Smooth muscle cell (in vitro differentiated cells): ENCODE measurements at regions not wholly inside any gene's neighbourhood (a gene's known extent, or its start where the extent isn't known, plus 50 kb on each side); places are given as distances from the start of the nearest gene placed in this dataset.

Source experiments
- DNase-seq: peaks from one replicate; lab custom pipeline; 2025; ENCODE audit not compliant: unreplicated experiment; lab: John Stamatoyannopoulos, UW
- H2AFZ ChIP-seq: fragments of 200-600 bp; sonication (generic); 2 replicates; pipeline ENCODE4 v1.6.0; 2016; ENCODE audit warnings: antibody characterized with exemption, low read depth, mild to moderate bottlenecking
- H3F3A ChIP-seq: fragments of 200-600 bp; sonication (generic); 2 replicates; pipeline ENCODE4 v1.6.0; 2017; ENCODE audit warnings: antibody characterized with exemption, low read depth
- H3K27ac ChIP-seq: fragments of 200-600 bp; sonication (generic); 2 replicates; pipeline ENCODE4 v1.5.1; 2016; ENCODE audit warnings: low read depth, mild to moderate bottlenecking
- H3K27me3 ChIP-seq: fragments of 200-600 bp; sonication (generic); 2 replicates; pipeline ENCODE4 v1.6.1; 2016; ENCODE audit warnings: low read depth, mild to moderate bottlenecking
- H3K36me3 ChIP-seq: fragments of 200-600 bp; sonication (generic); 2 replicates; pipeline ENCODE4 v1.5.1; 2016; ENCODE audit warnings: low read depth
- H3K4me1 ChIP-seq: fragments of 200-600 bp; sonication (generic); 2 replicates; pipeline ENCODE4 v1.5.1; 2016; ENCODE audit warnings: low read depth
- H3K4me2 ChIP-seq: fragments of 200-600 bp; sonication (generic); 2 replicates; pipeline ENCODE4 v1.6.0; 2016; ENCODE audit warnings: mild to moderate bottlenecking
- H3K4me3 ChIP-seq: fragments of 200-600 bp; sonication (generic); 2 replicates; pipeline ENCODE4 v1.5.1; 2016; ENCODE audit warnings: mild to moderate bottlenecking
- H3K79me2 ChIP-seq: fragments of 200-600 bp; sonication (generic); 2 replicates; pipeline ENCODE4 v1.6.0; 2016; ENCODE audit warnings: low read depth, mild to moderate bottlenecking
- H3K9ac ChIP-seq: fragments of 200-600 bp; sonication (generic); 2 replicates; pipeline ENCODE4 v1.6.0; 2016; ENCODE audit warnings: low read depth
- H3K9me3 ChIP-seq: fragments of 200-600 bp; sonication (generic); replicated peaks from 2 replicates; pipeline ENCODE4 v1.5.1; 2016; ENCODE audit warnings: low read depth
- H4K20me1 ChIP-seq: fragments of 200-600 bp; sonication (generic); 2 replicates; pipeline ENCODE4 v1.6.0; 2016; ENCODE audit warnings: low read depth
- WGBS: methylation state at CpG from one replicate; pipeline ENCODE4 v1.1.7; 2016; ENCODE audit warnings: low lambda C conversion rate; 5-methylcytosine and 5-hydroxymethylcytosine counted together
- TF ChIP-seq, protein P1 (sequence below): fragments of 200-600 bp; sonication (generic); IDR thresholded peaks from 2 replicates; pipeline ENCODE4 v1.5.1; 2017; ENCODE audit warnings: borderline replicate concordance, mild to moderate bottlenecking, antibody characterized with exemption; ENCODE audit not compliant: insufficient read depth, poor library complexity, severe bottlenecking

DNA sequence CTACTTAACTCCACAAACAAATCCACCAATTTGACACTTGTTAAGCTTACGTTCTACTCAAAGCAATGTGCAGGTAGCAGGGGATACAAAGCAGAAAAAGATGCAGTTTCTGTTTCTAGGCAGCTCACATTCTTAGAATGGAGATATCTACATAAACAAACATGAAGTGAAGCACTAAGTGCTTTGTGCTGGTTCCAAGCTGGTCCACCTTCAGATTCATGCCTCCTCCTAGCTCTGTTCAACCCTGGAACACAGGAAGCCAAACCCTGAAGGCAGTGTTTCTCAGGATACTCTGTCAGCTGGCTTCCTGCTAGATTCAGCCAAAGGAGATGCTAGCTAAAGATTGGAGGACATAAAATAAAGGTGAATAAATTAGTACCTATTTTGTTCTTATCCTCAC, 55.3 kb upstream of the NOL4 start:
- Histone ChIP-seq H3K4me3 (no peak overlapping the region), H3K79me2 (no peaks in the 10 kb centered on the region), H3K9me3 (no peaks in the 10 kb centered on the region), H3K4me2 (no peak overlapping the region), H3K36me3 (no peaks in the 10 kb centered on the region), H3K4me1 (no peaks in the 10 kb centered on the region), H3F3A (no peaks in the 10 kb centered on the region), H3K27me3 (no peaks in the 10 kb centered on the region), H2AFZ (no peak overlapping the region), H4K20me1 (no peaks in the 10 kb centered on the region), H3K9ac (no peak overlapping the region), H3K27ac (no peak overlapping the region)
- WGBS = 86% methylated on average over 1 of the region's 1 CpG
- no peak for DNase-seq
- TF ChIP-seq, protein P1, sequence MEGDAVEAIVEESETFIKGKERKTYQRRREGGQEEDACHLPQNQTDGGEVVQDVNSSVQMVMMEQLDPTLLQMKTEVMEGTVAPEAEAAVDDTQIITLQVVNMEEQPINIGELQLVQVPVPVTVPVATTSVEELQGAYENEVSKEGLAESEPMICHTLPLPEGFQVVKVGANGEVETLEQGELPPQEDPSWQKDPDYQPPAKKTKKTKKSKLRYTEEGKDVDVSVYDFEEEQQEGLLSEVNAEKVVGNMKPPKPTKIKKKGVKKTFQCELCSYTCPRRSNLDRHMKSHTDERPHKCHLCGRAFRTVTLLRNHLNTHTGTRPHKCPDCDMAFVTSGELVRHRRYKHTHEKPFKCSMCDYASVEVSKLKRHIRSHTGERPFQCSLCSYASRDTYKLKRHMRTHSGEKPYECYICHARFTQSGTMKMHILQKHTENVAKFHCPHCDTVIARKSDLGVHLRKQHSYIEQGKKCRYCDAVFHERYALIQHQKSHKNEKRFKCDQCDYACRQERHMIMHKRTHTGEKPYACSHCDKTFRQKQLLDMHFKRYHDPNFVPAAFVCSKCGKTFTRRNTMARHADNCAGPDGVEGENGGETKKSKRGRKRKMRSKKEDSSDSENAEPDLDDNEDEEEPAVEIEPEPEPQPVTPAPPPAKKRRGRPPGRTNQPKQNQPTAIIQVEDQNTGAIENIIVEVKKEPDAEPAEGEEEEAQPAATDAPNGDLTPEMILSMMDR = no peak

DNA sequence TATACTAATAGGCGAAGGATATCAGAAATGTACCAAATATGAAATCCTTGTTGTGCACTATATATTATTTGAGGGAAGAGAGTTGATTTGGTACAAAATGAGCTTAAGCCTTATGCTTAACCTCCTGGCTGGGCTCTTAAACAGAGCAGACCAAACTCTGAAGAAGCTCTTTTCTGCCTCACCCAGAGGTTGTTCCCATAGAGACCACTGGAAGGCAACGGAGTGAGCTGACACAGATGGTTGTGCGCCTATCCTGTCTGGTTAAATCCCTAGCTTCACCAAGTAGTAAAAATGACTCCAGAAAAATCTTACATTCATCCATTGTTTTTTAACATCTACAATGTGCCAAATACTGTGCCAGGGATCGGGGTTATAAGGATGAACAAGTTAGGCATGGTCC, 55.9 kb upstream of the NOL4 start:
- Histone ChIP-seq H4K20me1 (no peaks in the 10 kb centered on the region), H3K4me1 (no peaks in the 10 kb centered on the region), H3K36me3 (no peaks in the 10 kb centered on the region), H3K9me3 (no peaks in the 10 kb centered on the region), H3K79me2 (no peaks in the 10 kb centered on the region), H3K9ac (no peak overlapping the region), H3K4me2 (no peak overlapping the region), H3K27ac (no peak overlapping the region), H3F3A (no peaks in the 10 kb centered on the region), H3K4me3 (no peak overlapping the region), H2AFZ (no peak overlapping the region), H3K27me3 (no peaks in the 10 kb centered on the region)
- 86% methylated on average over 4 of the region's 4 CpGs for WGBS
- DNase-seq = no peak
- TF ChIP-seq, protein P1 = no peak

DNA sequence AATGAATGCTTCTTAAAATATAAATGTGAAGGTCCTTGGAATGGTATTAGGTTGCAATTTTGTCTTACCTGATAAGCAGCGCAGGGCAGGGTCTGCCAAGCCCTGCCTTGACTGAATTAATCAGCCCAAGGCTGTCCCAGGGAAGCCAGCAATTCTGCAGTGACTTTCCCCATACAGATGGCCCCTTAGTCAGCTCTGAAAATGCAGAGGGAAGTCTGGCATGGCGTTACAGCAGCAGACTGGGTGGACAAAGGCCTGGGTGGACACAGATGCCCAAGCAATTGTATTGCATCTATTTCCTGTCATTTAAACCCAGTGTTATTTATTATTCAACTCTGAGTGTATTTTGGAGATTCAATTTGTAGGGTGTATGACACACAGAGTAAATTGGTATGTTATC, 56.6 kb upstream of the NOL4 start:
- no peaks in the 10 kb centered on the region for H3K9me3 ChIP-seq

DNA sequence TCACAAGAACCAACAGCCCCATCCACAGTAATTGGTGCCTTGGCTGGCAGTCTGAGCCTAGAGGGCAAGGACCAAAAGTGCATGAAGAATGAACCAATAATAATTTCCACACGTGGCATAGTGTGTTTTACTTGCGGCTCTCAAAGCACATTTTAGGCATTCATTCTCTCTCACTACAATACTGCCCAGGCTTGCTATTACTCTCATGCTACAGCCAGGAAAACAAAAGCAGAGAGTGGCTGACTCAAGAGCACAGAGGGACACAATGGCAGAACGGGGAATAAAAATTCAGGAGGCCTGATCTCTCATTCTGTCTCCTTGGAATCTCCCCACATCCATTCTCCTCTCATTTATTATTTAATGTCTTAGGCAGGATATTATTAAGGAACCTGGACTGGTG, 57.0 kb upstream of the NOL4 start:
- H2AFZ ChIP-seq = no peak overlapping the region
- no peaks in the 10 kb centered on the region for H3K9me3 ChIP-seq
- no peak overlapping the region for H3K27ac ChIP-seq
- TF ChIP-seq, protein P1 = no peak
- H3K4me3 ChIP-seq = no peak overlapping the region
- DNase-seq = no peak
- H3F3A ChIP-seq = no peaks in the 10 kb centered on the region
- H3K79me2 ChIP-seq = no peaks in the 10 kb centered on the region
- H3K36me3 ChIP-seq = no peaks in the 10 kb centered on the region
- no peak overlapping the region for H3K9ac ChIP-seq
- WGBS = 89% methylated on average over 3 of the region's 3 CpGs
- H4K20me1 ChIP-seq = no peaks in the 10 kb centered on the region
- no peak overlapping the region for H3K4me2 ChIP-seq
- H3K27me3 ChIP-seq = no peaks in the 10 kb centered on the region
- H3K4me1 ChIP-seq = no peaks in the 10 kb centered on the region

More for the DNA sequence above, 56.6 kb upstream of the NOL4 start:
- Histone ChIP-seq H3K27me3 (no peaks in the 10 kb centered on the region), H3K36me3 (no peaks in the 10 kb centered on the region), H3K79me2 (no peaks in the 10 kb centered on the region), H3F3A (no peaks in the 10 kb centered on the region), H3K9ac (no peak overlapping the region), H3K4me3 (no peak overlapping the region), H3K27ac (no peak overlapping the region), H3K4me1 (no peaks in the 10 kb centered on the region), H4K20me1 (no peaks in the 10 kb centered on the region), H3K4me2 (no peak overlapping the region), H2AFZ (no peak overlapping the region)
- WGBS = 89% methylated on average over 2 of the region's 2 CpGs
- DNase-seq = no peak
- TF ChIP-seq, protein P1 = no peak
